Stimulated activated CD4-positive, alpha-beta T cell treated with anti-CD3 and anti-CD28 coated beads, Interleukin-1b, Interleukin-23, amount 100 ng/mL, for 48 hours (primary cell): ENCODE measurements at regions not wholly inside any gene's neighbourhood (a gene's known extent, or its start where the extent isn't known, plus 50 kb on each side); places are given as distances from the start of the nearest gene placed in this dataset.

Experiments used
- DNase-seq: peaks from one replicate; pipeline ENCODE4 v3.0.0-alpha.2; 2020

GRCh38 chr7:25930492-25931048, 221.4 kb upstream of the NFE2L3 start:
- DNase-seq, result no peak

GRCh38 chr7:25931156-25931555, 220.8 kb upstream of the NFE2L3 start:
- DNase-seq, result no peak

GRCh38 chr7:25933921-25934320, 218.1 kb upstream of the NFE2L3 start:
- DNase-seq, result no peak

- no peak for DNase-seq
Measured at GRCh38 chr7:25940086-25940906, 211.7 kb upstream of the NFE2L3 start.

- DNase-seq, result no peak
Measured at GRCh38 chr7:25944777-25945515, 207.1 kb upstream of the NFE2L3 start.

- no peak for DNase-seq
Measured at GRCh38 chr7:25945608-25946007, 206.4 kb upstream of the NFE2L3 start.

GRCh38 chr7:25946181-25946580, 205.8 kb upstream of the NFE2L3 start:
- DNase-seq, result no peak

GRCh38 chr7:25947669-25948516, 204.1 kb upstream of the NFE2L3 start:
- DNase-seq, result no peak

- DNase-seq, result no peak
Measured at GRCh38 chr7:25949736-25950487, 202.1 kb upstream of the NFE2L3 start.

- DNase-seq, result peak; percentile 85
Measured at GRCh38 chr7:25950488-25951413, 201.2 kb upstream of the NFE2L3 start.

GRCh38 chr7:25951414-25952260, 200.4 kb upstream of the NFE2L3 start:
- no peak for DNase-seq

GRCh38 chr7:25952261-25953057, 199.5 kb upstream of the NFE2L3 start:
- DNase-seq, result no peak

- no peak for DNase-seq
Measured at GRCh38 chr7:25953859-25954258, 198.1 kb upstream of the NFE2L3 start.

GRCh38 chr7:25954395-25954794, 197.6 kb upstream of the NFE2L3 start:
- no peak for DNase-seq

GRCh38 chr7:25959168-25959734, 192.7 kb upstream of the NFE2L3 start:
- DNase-seq, result no peak

GRCh38 chr7:25963733-25964132, 188.3 kb upstream of the NFE2L3 start:
- DNase-seq, result no peak

GRCh38 chr7:25964483-25964991, 187.5 kb upstream of the NFE2L3 start:
- no peak for DNase-seq

- no peak for DNase-seq
Measured at GRCh38 chr7:25965405-25966123, 186.4 kb upstream of the NFE2L3 start.
